ENCODE measurements at regions not wholly inside any gene's neighbourhood (a gene's known extent, or its start where the extent isn't known, plus 50 kb on each side); places are given as distances from the start of the nearest gene placed in this dataset.

- H3K36me3 ChIP-seq (ENCODE audit: insufficient read depth, low read length), result no peaks in the 10 kb centered on the region
- H3K27me3 ChIP-seq (ENCODE audit: insufficient read depth, low read length), result no peaks in the 10 kb centered on the region
- no peaks in the 10 kb centered on the region for H3K79me2 ChIP-seq (ENCODE audit: control insufficient read depth, insufficient read depth, low read length, unreplicated experiment)
- no peak overlapping the region for H2AFZ ChIP-seq (ENCODE audit: low read length, unreplicated experiment)
- no peak overlapping the region for H3K4me3 ChIP-seq (ENCODE audit: low read depth, low read length)
- H3K27ac ChIP-seq (ENCODE audit: low read depth, low read length), result no peak overlapping the region
- no peaks in the 10 kb centered on the region for H3K4me1 ChIP-seq (ENCODE audit: control insufficient read depth, insufficient read depth, low read length, unreplicated experiment)
Measured at GRCh38 chr11:38191101-38191500, 1593.1 kb upstream of the RAG2 start.

- H3K4me3 ChIP-seq (ENCODE audit: low read depth, low read length), result 0 out of 2 replicates have a peak overlapping the region, but pooled peaks have one; percentile 2
- no peaks in the 10 kb centered on the region for H3K27me3 ChIP-seq (ENCODE audit: insufficient read depth, low read length)
- no peaks in the 10 kb centered on the region for H3K36me3 ChIP-seq (ENCODE audit: insufficient read depth, low read length)
- no peaks in the 10 kb centered on the region for H3K4me1 ChIP-seq (ENCODE audit: control insufficient read depth, insufficient read depth, low read length, unreplicated experiment)
- H3K27ac ChIP-seq (ENCODE audit: low read depth, low read length), result no peak overlapping the region
- no peak overlapping the region for H2AFZ ChIP-seq (ENCODE audit: low read length, unreplicated experiment)
- no peaks in the 10 kb centered on the region for H3K79me2 ChIP-seq (ENCODE audit: control insufficient read depth, insufficient read depth, low read length, unreplicated experiment)
Measured at GRCh38 chr11:38182126-38182866, 1584.3 kb upstream of the RAG2 start.

GRCh38 chr11:38176686-38177322 lies 1578.8 kb upstream of the RAG2 start:
- H3K4me3 ChIP-seq (ENCODE audit: low read depth, low read length), result no peak overlapping the region
- H3K4me1 ChIP-seq (ENCODE audit: control insufficient read depth, insufficient read depth, low read length, unreplicated experiment), result no peaks in the 10 kb centered on the region
- H3K79me2 ChIP-seq (ENCODE audit: control insufficient read depth, insufficient read depth, low read length, unreplicated experiment), result no peaks in the 10 kb centered on the region
- no peaks in the 10 kb centered on the region for H3K36me3 ChIP-seq (ENCODE audit: insufficient read depth, low read length)
- no peaks in the 10 kb centered on the region for H3K27me3 ChIP-seq (ENCODE audit: insufficient read depth, low read length)
- no peak overlapping the region for H3K27ac ChIP-seq (ENCODE audit: low read depth, low read length)
- H2AFZ ChIP-seq (ENCODE audit: low read length, unreplicated experiment), result no peak overlapping the region

- Histone ChIP-seq H3K36me3 (ENCODE audit: insufficient read depth, low read length) (no peaks in the 10 kb centered on the region), H3K27me3 (ENCODE audit: insufficient read depth, low read length) (no peaks in the 10 kb centered on the region), H3K27ac (ENCODE audit: low read depth, low read length) (no peak overlapping the region), H2AFZ (ENCODE audit: low read length, unreplicated experiment) (no peak overlapping the region), H3K79me2 (ENCODE audit: control insufficient read depth, insufficient read depth, low read length, unreplicated experiment) (no peaks in the 10 kb centered on the region), H3K4me1 (ENCODE audit: control insufficient read depth, insufficient read depth, low read length, unreplicated experiment) (peaks cover 4% of the 10 kb centered on the region), H3K4me3 (ENCODE audit: low read depth, low read length) (no peak overlapping the region)
Measured at GRCh38 chr11:38173676-38174075, 1575.6 kb upstream of the RAG2 start.

- Histone ChIP-seq H3K27ac (ENCODE audit: low read depth, low read length) (no peak overlapping the region), H2AFZ (ENCODE audit: low read length, unreplicated experiment) (no peak overlapping the region), H3K4me3 (ENCODE audit: low read depth, low read length) (no peak overlapping the region), H3K27me3 (ENCODE audit: insufficient read depth, low read length) (no peaks in the 10 kb centered on the region), H3K4me1 (ENCODE audit: control insufficient read depth, insufficient read depth, low read length, unreplicated experiment) (peaks cover 6% of the 10 kb centered on the region), H3K36me3 (ENCODE audit: insufficient read depth, low read length) (no peaks in the 10 kb centered on the region), H3K79me2 (ENCODE audit: control insufficient read depth, insufficient read depth, low read length, unreplicated experiment) (no peaks in the 10 kb centered on the region)
Measured at GRCh38 chr11:38169286-38169685, 1571.2 kb upstream of the RAG2 start.

- Histone ChIP-seq H2AFZ (ENCODE audit: low read length, unreplicated experiment) (no peak overlapping the region), H3K27me3 (ENCODE audit: insufficient read depth, low read length) (no peaks in the 10 kb centered on the region), H3K4me3 (ENCODE audit: low read depth, low read length) (no peak overlapping the region), H3K36me3 (ENCODE audit: insufficient read depth, low read length) (no peaks in the 10 kb centered on the region), H3K4me1 (ENCODE audit: control insufficient read depth, insufficient read depth, low read length, unreplicated experiment) (peaks cover under 1% of the 10 kb centered on the region), H3K79me2 (ENCODE audit: control insufficient read depth, insufficient read depth, low read length, unreplicated experiment) (no peaks in the 10 kb centered on the region), H3K27ac (ENCODE audit: low read depth, low read length) (no peak overlapping the region)
Measured at GRCh38 chr11:38163526-38163925, 1565.5 kb upstream of the RAG2 start.

GRCh38 chr11:38160433-38160832 lies 1562.4 kb upstream of the RAG2 start:
- H3K36me3 ChIP-seq (ENCODE audit: insufficient read depth, low read length), result no peaks in the 10 kb centered on the region
- no peaks in the 10 kb centered on the region for H3K27me3 ChIP-seq (ENCODE audit: insufficient read depth, low read length)
- no peaks in the 10 kb centered on the region for H3K79me2 ChIP-seq (ENCODE audit: control insufficient read depth, insufficient read depth, low read length, unreplicated experiment)
- H3K4me1 ChIP-seq (ENCODE audit: control insufficient read depth, insufficient read depth, low read length, unreplicated experiment), result no peaks in the 10 kb centered on the region
- H3K27ac ChIP-seq (ENCODE audit: low read depth, low read length), result no peak overlapping the region
- no peak overlapping the region for H3K4me3 ChIP-seq (ENCODE audit: low read depth, low read length)
- H2AFZ ChIP-seq (ENCODE audit: low read length, unreplicated experiment), result no peak overlapping the region

GRCh38 chr11:38159038-38159437 lies 1561.0 kb upstream of the RAG2 start:
- no peak overlapping the region for H2AFZ ChIP-seq (ENCODE audit: low read length, unreplicated experiment)
- no peaks in the 10 kb centered on the region for H3K4me1 ChIP-seq (ENCODE audit: control insufficient read depth, insufficient read depth, low read length, unreplicated experiment)
- no peak overlapping the region for H3K27ac ChIP-seq (ENCODE audit: low read depth, low read length)
- H3K79me2 ChIP-seq (ENCODE audit: control insufficient read depth, insufficient read depth, low read length, unreplicated experiment), result no peaks in the 10 kb centered on the region
- no peaks in the 10 kb centered on the region for H3K27me3 ChIP-seq (ENCODE audit: insufficient read depth, low read length)
- no peaks in the 10 kb centered on the region for H3K36me3 ChIP-seq (ENCODE audit: insufficient read depth, low read length)
- no peak overlapping the region for H3K4me3 ChIP-seq (ENCODE audit: low read depth, low read length)

- H3K4me3 ChIP-seq (ENCODE audit: low read depth, low read length), result no peak overlapping the region
- no peak overlapping the region for H2AFZ ChIP-seq (ENCODE audit: low read length, unreplicated experiment)
- no peak overlapping the region for H3K27ac ChIP-seq (ENCODE audit: low read depth, low read length)
- H3K4me1 ChIP-seq (ENCODE audit: control insufficient read depth, insufficient read depth, low read length, unreplicated experiment), result no peaks in the 10 kb centered on the region
- no peaks in the 10 kb centered on the region for H3K79me2 ChIP-seq (ENCODE audit: control insufficient read depth, insufficient read depth, low read length, unreplicated experiment)
- H3K36me3 ChIP-seq (ENCODE audit: insufficient read depth, low read length), result no peaks in the 10 kb centered on the region
- H3K27me3 ChIP-seq (ENCODE audit: insufficient read depth, low read length), result no peaks in the 10 kb centered on the region
Measured at GRCh38 chr11:38156495-38157146, 1558.6 kb upstream of the RAG2 start.

- Histone ChIP-seq H3K4me3 (ENCODE audit: low read depth, low read length) (no peak overlapping the region), H2AFZ (ENCODE audit: low read length, unreplicated experiment) (no peak overlapping the region), H3K27ac (ENCODE audit: low read depth, low read length) (no peak overlapping the region), H3K27me3 (ENCODE audit: insufficient read depth, low read length) (no peaks in the 10 kb centered on the region), H3K36me3 (ENCODE audit: insufficient read depth, low read length) (no peaks in the 10 kb centered on the region), H3K4me1 (ENCODE audit: control insufficient read depth, insufficient read depth, low read length, unreplicated experiment) (no peaks in the 10 kb centered on the region), H3K79me2 (ENCODE audit: control insufficient read depth, insufficient read depth, low read length, unreplicated experiment) (no peaks in the 10 kb centered on the region)
Measured at GRCh38 chr11:38155856-38156255, 1557.8 kb upstream of the RAG2 start.

- Histone ChIP-seq H3K79me2 (ENCODE audit: control insufficient read depth, insufficient read depth, low read length, unreplicated experiment) (no peaks in the 10 kb centered on the region), H3K36me3 (ENCODE audit: insufficient read depth, low read length) (no peaks in the 10 kb centered on the region), H3K4me1 (ENCODE audit: control insufficient read depth, insufficient read depth, low read length, unreplicated experiment) (no peaks in the 10 kb centered on the region), H3K27ac (ENCODE audit: low read depth, low read length) (no peak overlapping the region), H2AFZ (ENCODE audit: low read length, unreplicated experiment) (no peak overlapping the region), H3K27me3 (ENCODE audit: insufficient read depth, low read length) (no peaks in the 10 kb centered on the region), H3K4me3 (ENCODE audit: low read depth, low read length) (no peak overlapping the region)
Measured at GRCh38 chr11:38153985-38154384, 1555.9 kb upstream of the RAG2 start.
